MCF 10A (cell line): ENCODE measurements at regions not wholly inside any gene's neighbourhood (a gene's known extent, or its start where the extent isn't known, plus 50 kb on each side); places are given as distances from the start of the nearest gene placed in this dataset.
"Not testable (repeated sequence)": the region's sequence is repeated elsewhere in the genome, so short reads cannot be mapped to it uniquely, and the experiment has no call there.

Experiments
- BruUV-seq: library from RNA; stranded (reverse); fragments of 400-500 nt; replicated peaks from 2 replicates; lab custom pipeline; 2021; lab: Mats Ljungman, UMichigan
- CTCF ChIA-PET: fragments of 300-600 bp; sonication (Branson Sonifier 250); formaldehyde crosslinking; extraction: SDS; loops from one replicate; lab custom pipeline; 2021; ENCODE audit warnings: antibody characterized with exemption, inconsistent platforms; lab: Yijun Ruan, JAX
- POLR2A ChIA-PET: fragments of 300-600, 350-650 bp; sonication (Branson Sonifier 250); formaldehyde crosslinking; extraction: SDS; loops from one replicate; lab custom pipeline; 2020; ENCODE audit warnings: antibody characterized with exemption, inconsistent platforms; lab: Yijun Ruan, JAX
- DNase-seq: peaks from one replicate; pipeline ENCODE4 v3.0.0-alpha.2; 2018; ENCODE audit not compliant: unreplicated experiment
- H3K27ac Mint-ChIP-seq: one replicate; pipeline ENCODE4 v1.8.0; 2022; ENCODE audit warnings: mild to moderate bottlenecking, low read depth, mixed read lengths; ENCODE audit not compliant: unreplicated experiment
- H3K27me3 Mint-ChIP-seq: one replicate; pipeline ENCODE4 v1.8.0; 2022; ENCODE audit warnings: mixed read lengths; ENCODE audit not compliant: insufficient read depth, unreplicated experiment
- H3K36me3 Mint-ChIP-seq: one replicate; pipeline ENCODE4 v1.8.0; 2022; ENCODE audit warnings: mild to moderate bottlenecking, moderate library complexity, mixed read lengths; ENCODE audit not compliant: insufficient read depth, unreplicated experiment
- H3K4me1 Mint-ChIP-seq: one replicate; pipeline ENCODE4 v1.8.0; 2022; ENCODE audit warnings: mixed read lengths; ENCODE audit not compliant: insufficient read depth, unreplicated experiment
- H3K4me3 Mint-ChIP-seq: one replicate; pipeline ENCODE4 v1.8.0; 2022; ENCODE audit warnings: mild to moderate bottlenecking, moderate library complexity, mixed read lengths; ENCODE audit not compliant: unreplicated experiment
- H3K9me3 Mint-ChIP-seq: one replicate; pipeline ENCODE4 v1.8.0; 2022; ENCODE audit warnings: mixed read lengths; ENCODE audit not compliant: unreplicated experiment
- CTCF ChIP-seq: fragments of 200-600 bp; IDR thresholded peaks from one replicate; pipeline ENCODE4 v1.8.0; 2022; ENCODE audit warnings: antibody characterized with exemption, mild to moderate bottlenecking; ENCODE audit not compliant: unreplicated experiment
- intact Hi-C: fragments of 100-400 bp; cut with micrococcal nuclease; formaldehyde crosslinking; loops from 2 replicates; pipeline ENCODE4 v1.14.1; 2022

DNA sequence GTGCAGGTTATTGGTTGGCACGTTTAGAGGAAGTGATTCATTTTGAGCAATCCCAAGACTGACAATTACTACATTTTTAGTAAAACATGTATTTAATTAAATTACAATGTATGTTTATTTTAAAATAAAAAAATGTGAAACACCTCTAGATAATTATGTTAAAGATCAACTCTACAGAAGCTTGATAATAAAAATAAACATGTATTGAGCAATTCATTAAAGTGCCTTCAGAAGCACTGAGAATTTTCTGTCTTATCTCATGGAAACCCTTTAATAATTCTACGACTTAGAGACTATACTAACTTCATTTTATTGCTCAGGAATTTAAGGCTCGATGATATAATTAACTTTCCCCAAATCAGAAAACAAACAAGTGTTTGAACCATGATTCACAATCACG, 208.0 kb upstream of the BRINP3 start:
- H3K4me1 Mint-ChIP-seq = peaks cover 12% of the 10 kb centered on the region
- no peak for TF ChIP-seq CTCF
- no peaks in the 10 kb centered on the region for H3K27me3 Mint-ChIP-seq

GRCh38 chr1:190688096-190688495, 210.4 kb upstream of the BRINP3 start:
- POLR2A ChIA-PET = interaction anchor here (0.6 to 1.0 kb wide), 2 partner anchors 9 to 1270 kb away, joined by 3 to 4 read pairs; no protein-coding TSS in a partner anchor
- Mint-ChIP-seq H3K27ac (peak overlapping the region; percentile 70), H3K4me1 (peaks cover 12% of the 10 kb centered on the region), H3K9me3 (peaks cover 7% of the 10 kb centered on the region), H3K27me3 (no peaks in the 10 kb centered on the region), H3K36me3 (no peaks in the 10 kb centered on the region), H3K4me3 (no peak overlapping the region)
- CTCF ChIA-PET = interaction anchor here (0.6 to 1.4 kb wide), 2 partner anchors 17 to 207 kb away, joined by 3 to 4 read pairs; no protein-coding TSS in a partner anchor
- BruUV-seq = no TSS peak
- DNase-seq = peak; percentile 48
- no peak for TF ChIP-seq CTCF
- intact Hi-C loops = no loop called here

More for the DNA sequence above, 208.0 kb upstream of the BRINP3 start:
- H3K36me3 Mint-ChIP-seq = no peaks in the 10 kb centered on the region
- H3K27ac Mint-ChIP-seq = no peak overlapping the region
- H3K9me3 Mint-ChIP-seq = peaks cover 6% of the 10 kb centered on the region
- no peak for DNase-seq
- BruUV-seq = no TSS peak
- H3K4me3 Mint-ChIP-seq = no peak overlapping the region
- POLR2A ChIA-PET = no interaction called here
- intact Hi-C loops = no loop called here
- CTCF ChIA-PET = no interaction called here

GRCh38 chr1:190698488-190698887, 220.8 kb upstream of the BRINP3 start:
- H3K9me3 Mint-ChIP-seq, H3K4me3 Mint-ChIP-seq, intact Hi-C loops, H3K27ac Mint-ChIP-seq, BruUV-seq, CTCF ChIA-PET, POLR2A ChIA-PET, H3K36me3 Mint-ChIP-seq, H3K27me3 Mint-ChIP-seq, H3K4me1 Mint-ChIP-seq, DNase-seq: not testable (repeated sequence)

DNA sequence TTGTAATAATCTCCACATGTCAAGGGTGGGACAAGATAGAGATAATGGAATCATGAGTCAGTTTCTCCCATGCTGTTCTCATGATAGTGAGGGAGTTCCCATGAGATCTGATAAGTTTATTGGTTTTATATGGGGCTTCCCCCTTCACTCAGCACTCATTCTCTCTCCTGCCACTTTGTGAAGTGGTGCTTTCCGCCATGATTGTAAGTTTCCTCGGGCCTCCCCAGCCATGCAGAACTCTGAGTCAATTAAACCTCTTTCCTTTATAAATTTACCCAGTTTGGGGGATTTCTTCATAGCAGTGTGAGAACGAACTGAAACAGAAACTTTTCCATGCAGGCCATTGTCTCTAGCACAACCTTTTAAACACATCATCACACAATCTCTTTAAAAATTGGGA, 221.5 kb upstream of the BRINP3 start:
- POLR2A ChIA-PET = no interaction called here
- no TSS peak for BruUV-seq
- intact Hi-C loops = no loop called here
- Mint-ChIP-seq H3K27ac (no peak overlapping the region), H3K9me3 (no peaks in the 10 kb centered on the region), H3K4me3 (no peak overlapping the region), H3K4me1 (no peaks in the 10 kb centered on the region), H3K27me3 (no peaks in the 10 kb centered on the region), H3K36me3 (no peaks in the 10 kb centered on the region)
- CTCF ChIA-PET = no interaction called here
- TF ChIP-seq CTCF = no peak
- DNase-seq = no peak
